Neural progenitor cell (in vitro differentiated cells): ENCODE measurements at regions not wholly inside any gene's neighbourhood (a gene's known extent, or its start where the extent isn't known, plus 50 kb on each side); places are given as distances from the start of the nearest gene placed in this dataset.

Experiments
- DNase-seq: peaks from one replicate; pipeline ENCODE4 v3.0.0-alpha.2; 2016; ENCODE audit warnings: low spot score
- H2AFZ ChIP-seq: fragments of 200-600 bp; sonication (generic); replicated peaks from 2 replicates; pipeline ENCODE4 v1.6.1; 2016; ENCODE audit warnings: antibody characterized with exemption
- H3F3A ChIP-seq: fragments of 200-600 bp; sonication (generic); 2 replicates; pipeline ENCODE4 v1.6.1; 2016; ENCODE audit warnings: antibody characterized with exemption, low read depth
- H3K27ac ChIP-seq: fragments of 200-600 bp; sonication (generic); 2 replicates; pipeline ENCODE4 v1.5.1; 2016; ENCODE audit warnings: mild to moderate bottlenecking
- H3K27me3 ChIP-seq: fragments of 200-600 bp; sonication (generic); 2 replicates; pipeline ENCODE4 v1.6.1; 2016; ENCODE audit warnings: mild to moderate bottlenecking, moderate library complexity
- H3K36me3 ChIP-seq: fragments of 200-600 bp; sonication (generic); 2 replicates; pipeline ENCODE4 v1.5.1; 2016
- H3K4me1 ChIP-seq: fragments of 200-600 bp; sonication (generic); 2 replicates; pipeline ENCODE4 v1.6.1; 2016; ENCODE audit warnings: mixed run types
- H3K4me2 ChIP-seq: fragments of 200-600 bp; sonication (generic); 2 replicates; pipeline ENCODE4 v1.6.1; 2016
- H3K4me3 ChIP-seq: fragments of 200-600 bp; sonication (generic); 2 replicates; pipeline ENCODE4 v1.5.1; 2016
- H3K79me2 ChIP-seq: fragments of 200-600 bp; sonication (generic); 2 replicates; pipeline ENCODE4 v1.6.1; 2016; ENCODE audit warnings: low read depth
- H3K9ac ChIP-seq: fragments of 200-600 bp; sonication (generic); 2 replicates; pipeline ENCODE4 v1.6.1; 2016
- H3K9me3 ChIP-seq: fragments of 200-600 bp; sonication (generic); 2 replicates; pipeline ENCODE4 v1.5.1; 2016; ENCODE audit warnings: low read depth
- H4K20me1 ChIP-seq: fragments of 200-600 bp; sonication (generic); 2 replicates; pipeline ENCODE4 v1.6.1; 2016; ENCODE audit warnings: low read depth
- H3K27ac Mint-ChIP-seq: 3 replicates; pipeline ENCODE4 v1.8.0; 2021; ENCODE audit warnings: mixed read lengths
- H3K27me3 Mint-ChIP-seq: 2 replicates; pipeline ENCODE4 v1.8.0; 2022; ENCODE audit warnings: low read depth, mild to moderate bottlenecking, inconsistent platforms, moderate library complexity, mixed read lengths; ENCODE audit not compliant: insufficient read depth
- H3K36me3 Mint-ChIP-seq: 3 replicates; pipeline ENCODE4 v1.8.0; 2021; ENCODE audit warnings: mixed read lengths
- H3K4me1 Mint-ChIP-seq: 3 replicates; pipeline ENCODE4 v1.8.0; 2021; ENCODE audit warnings: mixed read lengths
- H3K4me3 Mint-ChIP-seq: 3 replicates; pipeline ENCODE4 v1.8.0; 2021; ENCODE audit warnings: mild to moderate bottlenecking, moderate library complexity, mixed read lengths
- H3K9me3 Mint-ChIP-seq: 3 replicates; pipeline ENCODE4 v1.8.0; 2020; ENCODE audit warnings: mixed read lengths
- CTCF ChIP-seq: fragments of 200-600 bp; sonication (generic); IDR thresholded peaks from 2 replicates; pipeline ENCODE4 v1.5.1; 2017; ENCODE audit warnings: antibody characterized with exemption, mild to moderate bottlenecking
- EZH2 ChIP-seq: fragments of 200-600 bp; sonication (generic); IDR thresholded peaks from 2 replicates; pipeline ENCODE4 v1.6.1; 2017; ENCODE audit warnings: antibody characterized with exemption, mild to moderate bottlenecking, moderate library complexity
- EZH2phosphoT487 ChIP-seq: fragments of 200-600 bp; sonication (generic); IDR thresholded peaks from 2 replicates; pipeline ENCODE4 v1.6.1; 2017; ENCODE audit warnings: antibody characterized with exemption

GRCh38 chr5:74953937-74954720 lies 87.9 kb upstream of the FAM169A start:
- no peaks in the 10 kb centered on the region for H3K4me1 Mint-ChIP-seq
- no peaks in the 10 kb centered on the region for H3K4me1 ChIP-seq
- no peak overlapping the region for H3K9ac ChIP-seq
- no peaks in the 10 kb centered on the region for H3K36me3 ChIP-seq
- no peak for DNase-seq
- H3K4me2 ChIP-seq, result no peak overlapping the region
- TF ChIP-seq CTCF, result no peak
- TF ChIP-seq EZH2phosphoT487, result no peak
- TF ChIP-seq EZH2, result no peak
- no peak overlapping the region for H3K27ac ChIP-seq
- H3K9me3 Mint-ChIP-seq, result peaks cover 2% of the 10 kb centered on the region
- H3K9me3 ChIP-seq, result no peaks in the 10 kb centered on the region
- no peak overlapping the region for H3K4me3 Mint-ChIP-seq
- H2AFZ ChIP-seq, result no peak overlapping the region
- no peaks in the 10 kb centered on the region for H3K36me3 Mint-ChIP-seq
- peaks cover 2% of the 10 kb centered on the region for H3K27me3 Mint-ChIP-seq
- H3K27me3 ChIP-seq, result no peaks in the 10 kb centered on the region
- no peaks in the 10 kb centered on the region for H4K20me1 ChIP-seq
- H3K79me2 ChIP-seq, result no peaks in the 10 kb centered on the region
- H3F3A ChIP-seq, result no peaks in the 10 kb centered on the region
- H3K27ac Mint-ChIP-seq, result no peak overlapping the region
- no peak overlapping the region for H3K4me3 ChIP-seq

GRCh38 chr5:74953554-74953936 lies 87.4 kb upstream of the FAM169A start:
- Histone ChIP-seq H3K9ac (no peak overlapping the region), H3K27ac (no peak overlapping the region)

GRCh38 chr5:74952406-74952805 lies 86.2 kb upstream of the FAM169A start:
- Mint-ChIP-seq H3K4me3 (no peak overlapping the region), H3K27ac (no peak overlapping the region), H3K36me3 (no peaks in the 10 kb centered on the region), H3K27me3 (peaks cover 2% of the 10 kb centered on the region), H3K9me3 (peaks cover 2% of the 10 kb centered on the region), H3K4me1 (no peaks in the 10 kb centered on the region)
- Histone ChIP-seq H3K4me1 (no peaks in the 10 kb centered on the region), H3K36me3 (no peaks in the 10 kb centered on the region), H3K9ac (no peak overlapping the region), H3K9me3 (no peaks in the 10 kb centered on the region), H3F3A (no peaks in the 10 kb centered on the region), H3K27me3 (no peaks in the 10 kb centered on the region), H3K4me3 (no peak overlapping the region), H4K20me1 (no peaks in the 10 kb centered on the region), H3K79me2 (no peaks in the 10 kb centered on the region), H2AFZ (no peak overlapping the region), H3K27ac (no peak overlapping the region), H3K4me2 (no peak overlapping the region)
- TF ChIP-seq EZH2 (no peak), CTCF (no peak), EZH2phosphoT487 (no peak)
- no peak for DNase-seq

More at GRCh38 chr5:74953554-74953936, 87.4 kb upstream of the FAM169A start:
- Histone ChIP-seq H3K79me2 (no peaks in the 10 kb centered on the region), H2AFZ (no peak overlapping the region), H3K4me2 (no peak overlapping the region), H3K27me3 (no peaks in the 10 kb centered on the region), H3K9me3 (no peaks in the 10 kb centered on the region), H4K20me1 (no peaks in the 10 kb centered on the region), H3K4me1 (no peaks in the 10 kb centered on the region), H3K36me3 (no peaks in the 10 kb centered on the region), H3K4me3 (no peak overlapping the region), H3F3A (no peaks in the 10 kb centered on the region)
- no peak overlapping the region for H3K27ac Mint-ChIP-seq
- peaks cover 2% of the 10 kb centered on the region for H3K27me3 Mint-ChIP-seq
- H3K4me1 Mint-ChIP-seq, result no peaks in the 10 kb centered on the region
- no peak overlapping the region for H3K4me3 Mint-ChIP-seq
- peaks cover 2% of the 10 kb centered on the region for H3K9me3 Mint-ChIP-seq
- no peak for DNase-seq
- no peaks in the 10 kb centered on the region for H3K36me3 Mint-ChIP-seq
- TF ChIP-seq EZH2phosphoT487 (no peak), CTCF (no peak), EZH2 (no peak)
